HG02970 (cell line): ENCODE measurements at regions not wholly inside any gene's neighbourhood (a gene's known extent, or its start where the extent isn't known, plus 50 kb on each side); places are given as distances from the start of the nearest gene placed in this dataset.

Experiments
- ATAC-seq: cut with Tn5 transposase; IDR thresholded peaks from one replicate; pipeline ENCODE4 v1.9.1; 2021; ENCODE audit warnings: mild to moderate bottlenecking, moderate library complexity, moderate number of reproducible peaks; ENCODE audit not compliant: unreplicated experiment, low FRiP score

GRCh38 chr7:17595546-17595945, 297.1 kb downstream of the AHR start:
- ATAC-seq, result no peak

- no peak for ATAC-seq
These were observed 299.9 kb downstream of the AHR start for GRCh38 chr7:17598305-17598704.

GRCh38 chr7:17598846-17599245, 300.4 kb downstream of the AHR start:
- ATAC-seq, result no peak

- ATAC-seq, result no peak
These were observed 301.4 kb downstream of the AHR start for GRCh38 chr7:17599733-17600339.

GRCh38 chr7:17600340-17600752, 301.9 kb downstream of the AHR start:
- ATAC-seq, result no peak

DNA sequence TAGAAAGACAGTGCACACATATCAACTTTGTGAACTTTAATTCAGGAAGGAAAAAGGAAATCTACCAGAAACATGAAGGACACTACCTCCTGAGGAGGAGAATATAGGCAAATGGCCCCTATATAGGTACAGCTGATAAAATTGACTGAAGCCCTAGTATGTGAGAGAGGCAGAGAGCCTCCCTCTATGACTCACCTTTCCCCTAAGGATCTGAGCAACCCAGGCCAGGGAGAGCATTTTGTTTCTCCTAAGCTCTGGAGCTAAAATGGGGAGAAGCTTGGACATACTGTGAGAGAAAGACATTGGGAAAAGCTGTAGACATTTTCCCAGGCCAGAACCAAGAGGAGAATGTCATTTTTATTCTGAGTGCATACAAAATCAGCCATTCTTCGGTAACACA, 303.5 kb downstream of the AHR start:
- no peak for ATAC-seq

DNA sequence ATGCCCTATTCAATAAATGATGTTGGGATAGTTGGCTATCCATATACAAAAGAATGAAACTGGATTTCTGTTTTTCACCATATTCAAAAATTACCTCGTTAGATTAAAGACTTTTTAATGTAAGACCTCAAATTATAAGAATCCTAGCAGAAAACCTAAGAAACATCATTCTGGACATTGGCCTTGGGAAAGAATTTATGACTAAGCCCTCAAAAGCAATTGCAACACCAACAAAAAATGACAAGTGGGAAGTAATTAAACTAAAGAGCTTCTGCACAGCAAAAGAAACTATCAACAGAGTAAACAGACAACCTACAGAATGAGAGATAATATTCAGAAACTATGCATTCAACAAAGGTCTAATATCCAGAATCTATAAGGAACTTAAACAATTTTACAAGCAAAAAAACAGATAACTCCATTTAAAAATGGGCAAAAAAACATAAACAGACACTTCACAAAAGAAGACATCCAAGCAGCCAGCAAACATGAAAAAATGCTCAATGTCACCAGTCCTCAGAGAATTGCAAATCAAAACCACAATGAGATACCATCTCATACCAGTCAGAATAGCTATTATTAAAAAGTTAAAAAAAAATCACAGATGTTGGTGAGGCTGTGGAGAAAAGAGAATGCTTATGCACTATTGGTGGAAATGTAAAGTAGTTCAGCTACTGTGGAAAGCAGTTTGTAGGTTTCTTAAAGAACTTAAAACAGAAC, 309.8 kb downstream of the AHR start:
- ATAC-seq, result no peak

GRCh38 chr7:17611611-17612010, 313.2 kb downstream of the AHR start:
- ATAC-seq, result no peak

DNA sequence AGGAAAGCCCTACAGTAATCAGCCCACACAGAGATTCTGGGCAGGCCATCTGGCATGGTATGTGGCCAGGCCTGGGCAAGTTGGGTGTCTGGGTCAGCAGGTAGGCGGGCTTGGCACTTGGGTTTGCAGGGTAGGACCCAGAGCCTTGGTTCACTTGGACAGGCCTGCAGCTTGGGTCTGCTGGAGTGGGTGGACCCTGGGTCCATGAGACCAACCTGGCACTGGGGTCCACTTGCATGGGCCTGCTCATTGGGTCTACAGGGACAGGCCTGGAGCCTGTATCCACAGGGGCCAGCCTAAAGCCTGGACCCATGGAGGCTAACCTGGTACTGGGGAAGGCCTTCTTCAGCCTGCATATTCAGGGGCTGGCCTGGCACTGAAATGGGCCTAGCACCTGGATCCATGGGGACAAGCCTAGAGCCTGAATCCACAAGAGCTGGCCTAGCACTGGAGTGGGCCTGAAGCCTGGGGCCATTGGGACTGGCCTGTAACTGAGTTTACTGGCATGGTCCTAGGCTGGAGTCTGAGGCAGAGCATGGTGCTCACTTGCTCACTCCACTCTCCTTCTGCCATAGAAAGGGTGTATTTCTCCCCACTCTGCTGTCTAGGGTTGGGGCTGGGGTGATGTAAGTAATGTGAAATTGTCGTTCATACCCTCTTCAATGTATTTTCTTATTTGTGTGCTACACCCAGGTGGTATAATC, 315.0 kb downstream of the AHR start:
- no peak for ATAC-seq

GRCh38 chr7:17617380-17617779, 318.9 kb downstream of the AHR start:
- no peak for ATAC-seq

- ATAC-seq, result no peak
These were observed 319.6 kb downstream of the AHR start for GRCh38 chr7:17617857-17618651.

GRCh38 chr7:17618652-17618974, 320.2 kb downstream of the AHR start:
- no peak for ATAC-seq

GRCh38 chr7:17619196-17619818, 320.9 kb downstream of the AHR start:
- no peak for ATAC-seq

DNA sequence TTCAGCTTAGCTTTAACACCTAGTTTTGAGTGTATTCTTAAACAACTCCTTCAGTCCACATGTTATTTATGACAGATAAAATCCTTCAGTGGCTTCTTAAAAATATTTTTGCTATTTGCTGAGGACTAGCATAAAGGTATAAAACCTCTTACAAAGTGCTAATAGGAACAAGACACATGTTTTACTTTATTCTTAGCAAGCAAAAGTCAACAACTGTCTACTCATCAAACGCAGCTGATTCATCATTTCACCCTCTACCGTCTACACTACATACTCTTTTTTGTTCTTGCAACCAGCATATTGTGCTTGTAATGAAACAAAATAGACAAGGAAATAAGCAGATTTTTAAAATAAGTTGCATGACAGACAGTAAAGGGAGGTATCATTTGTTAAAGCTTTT, 319.7 kb downstream of the SNX13 start:
- ATAC-seq, result no peak

- no peak for ATAC-seq
These were observed 317.8 kb downstream of the SNX13 start for GRCh38 chr7:17622451-17622850.

DNA sequence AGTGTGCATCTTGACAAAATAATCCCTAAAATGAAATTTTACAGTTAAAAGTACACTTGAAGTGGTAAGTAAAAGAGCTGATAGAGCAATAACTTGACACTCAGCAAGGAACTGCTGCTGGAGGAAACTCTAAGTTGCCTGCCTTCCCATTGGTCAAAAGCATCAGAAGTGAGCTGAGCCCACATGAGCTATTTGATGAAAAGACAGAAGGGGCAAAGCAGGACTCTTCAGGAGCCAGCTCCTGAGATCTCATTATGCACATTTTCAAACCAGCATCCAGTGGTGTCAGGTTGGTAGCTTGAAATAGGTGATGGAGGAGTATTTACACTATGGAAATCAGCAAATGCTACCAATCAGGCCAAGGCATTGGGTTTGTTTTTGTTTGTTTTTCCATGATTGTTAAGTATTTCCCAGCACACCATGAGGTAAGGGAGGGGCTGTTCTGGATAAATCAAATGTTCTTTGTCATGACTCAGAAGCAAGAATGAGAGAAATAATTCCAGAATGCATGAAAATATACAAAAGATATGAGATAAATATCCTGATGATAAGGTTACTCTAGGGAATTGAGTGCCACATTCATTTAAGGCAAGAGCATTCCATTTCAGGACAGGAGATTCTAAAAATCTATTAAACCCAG, 316.6 kb downstream of the SNX13 start:
- no peak for ATAC-seq

DNA sequence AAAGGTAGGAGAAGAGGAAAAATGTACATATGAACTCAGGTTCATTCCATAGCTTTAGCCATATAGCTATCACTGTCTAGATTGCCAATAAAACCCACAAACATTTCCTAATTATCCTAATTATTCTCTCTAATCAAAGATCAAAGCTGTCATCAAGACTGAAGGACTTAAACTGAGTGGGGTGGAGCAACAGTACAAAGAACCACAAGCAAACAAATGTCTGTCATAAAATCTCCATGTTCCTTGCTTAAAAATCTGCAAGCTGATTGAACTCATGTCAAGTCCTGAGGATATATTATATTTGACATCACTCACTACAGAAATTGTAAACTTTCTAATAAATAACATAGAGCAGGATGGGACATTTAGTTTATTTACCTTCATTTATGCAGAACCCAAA, 315.9 kb downstream of the SNX13 start:
- ATAC-seq, result no peak

GRCh38 chr7:17625043-17625442, 315.3 kb downstream of the SNX13 start:
- ATAC-seq, result no peak

DNA sequence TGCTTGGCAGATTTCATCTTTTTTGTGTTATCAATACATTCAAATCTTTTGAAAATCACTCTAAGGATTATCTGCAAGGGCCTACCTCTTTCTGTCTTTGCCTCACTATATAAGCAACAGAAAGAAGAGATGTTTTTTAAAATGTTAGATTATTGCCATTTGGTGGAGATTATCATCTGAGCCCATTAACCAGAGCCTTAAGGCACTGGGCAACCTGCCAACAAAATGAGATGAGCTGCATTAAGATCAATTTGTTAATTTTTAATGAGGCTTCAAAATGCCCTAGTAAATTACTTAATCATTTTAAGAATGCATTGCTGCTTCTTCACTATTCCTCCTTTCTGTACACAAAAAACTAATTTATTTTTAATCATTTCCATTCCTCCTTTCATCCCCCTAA, 314.1 kb downstream of the SNX13 start:
- ATAC-seq, result no peak

- ATAC-seq, result no peak
These were observed 309.2 kb downstream of the SNX13 start for GRCh38 chr7:17631061-17631460.
